ENCODE measurements at regions not wholly inside any gene's neighbourhood (a gene's known extent, or its start where the extent isn't known, plus 50 kb on each side); places are given as distances from the start of the nearest gene placed in this dataset.

DNA sequence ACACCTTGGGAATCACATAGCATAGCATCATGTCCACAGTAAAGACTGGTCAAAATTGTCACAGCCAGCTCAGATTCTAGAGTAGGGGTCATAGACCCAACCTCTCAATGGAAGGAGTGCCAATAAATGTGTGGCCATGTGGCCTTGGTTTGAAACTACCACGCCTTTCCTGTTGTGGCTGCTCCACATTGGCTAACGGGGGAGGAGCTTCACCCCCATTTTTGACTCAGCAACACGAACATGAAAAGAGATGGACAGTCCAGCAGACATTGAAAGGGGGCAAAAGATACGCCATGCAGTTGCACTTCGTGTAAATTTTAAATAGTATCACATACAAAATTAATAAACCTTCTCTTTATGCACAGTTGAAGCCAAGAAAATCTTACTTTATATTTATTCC, 78.4 kb upstream of the HIVEP3 start:
- TF ChIP-seq, protein P1, sequence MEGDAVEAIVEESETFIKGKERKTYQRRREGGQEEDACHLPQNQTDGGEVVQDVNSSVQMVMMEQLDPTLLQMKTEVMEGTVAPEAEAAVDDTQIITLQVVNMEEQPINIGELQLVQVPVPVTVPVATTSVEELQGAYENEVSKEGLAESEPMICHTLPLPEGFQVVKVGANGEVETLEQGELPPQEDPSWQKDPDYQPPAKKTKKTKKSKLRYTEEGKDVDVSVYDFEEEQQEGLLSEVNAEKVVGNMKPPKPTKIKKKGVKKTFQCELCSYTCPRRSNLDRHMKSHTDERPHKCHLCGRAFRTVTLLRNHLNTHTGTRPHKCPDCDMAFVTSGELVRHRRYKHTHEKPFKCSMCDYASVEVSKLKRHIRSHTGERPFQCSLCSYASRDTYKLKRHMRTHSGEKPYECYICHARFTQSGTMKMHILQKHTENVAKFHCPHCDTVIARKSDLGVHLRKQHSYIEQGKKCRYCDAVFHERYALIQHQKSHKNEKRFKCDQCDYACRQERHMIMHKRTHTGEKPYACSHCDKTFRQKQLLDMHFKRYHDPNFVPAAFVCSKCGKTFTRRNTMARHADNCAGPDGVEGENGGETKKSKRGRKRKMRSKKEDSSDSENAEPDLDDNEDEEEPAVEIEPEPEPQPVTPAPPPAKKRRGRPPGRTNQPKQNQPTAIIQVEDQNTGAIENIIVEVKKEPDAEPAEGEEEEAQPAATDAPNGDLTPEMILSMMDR (IDR thresholded peaks at IDR 0.05; ENCODE audit: low read length) = no peak
- no peak for TF ChIP-seq EZH2 (IDR thresholded peaks at IDR 0.05; ENCODE audit: borderline replicate concordance, low read length)
